Activated naive CD4-positive, alpha-beta T cell treated with anti-CD3 and anti-CD28 coated beads for 36 hours (primary cell): ENCODE measurements at regions not wholly inside any gene's neighbourhood (a gene's known extent, or its start where the extent isn't known, plus 50 kb on each side); places are given as distances from the start of the nearest gene placed in this dataset.
"Not testable (repeated sequence)": the region's sequence is repeated elsewhere in the genome, so short reads cannot be mapped to it uniquely, and the experiment has no call there.

Source experiments
- CTCF ChIA-PET: fragments of 350-600 bp; sonication (Branson Sonifier 250); formaldehyde crosslinking; loops from one replicate; lab custom pipeline; 2021; ENCODE audit warnings: antibody characterized with exemption; lab: Charles Lee
- DNase-seq: peaks from one replicate; pipeline ENCODE4 v3.0.0-alpha.2; 2020
- H3K27ac Mint-ChIP-seq: one replicate; pipeline ENCODE4 v1.8.0; 2021; ENCODE audit warnings: mild to moderate bottlenecking, mixed read lengths
- H3K27me3 Mint-ChIP-seq: one replicate; pipeline ENCODE4 v1.8.0; 2021; ENCODE audit warnings: low read depth, mixed read lengths
- H3K36me3 Mint-ChIP-seq: one replicate; pipeline ENCODE4 v1.8.0; 2021; ENCODE audit warnings: low read depth, mixed read lengths
- H3K4me1 Mint-ChIP-seq: one replicate; pipeline ENCODE4 v1.8.0; 2021; ENCODE audit warnings: low read depth, mixed read lengths
- H3K4me3 Mint-ChIP-seq: one replicate; pipeline ENCODE4 v1.8.0; 2021; ENCODE audit warnings: mild to moderate bottlenecking, moderate library complexity, mixed read lengths
- H3K9me3 Mint-ChIP-seq: one replicate; pipeline ENCODE4 v1.8.0; 2021; ENCODE audit warnings: mixed read lengths
- intact Hi-C: fragments of 100-400 bp; cut with micrococcal nuclease; formaldehyde crosslinking; loops from one replicate; pipeline ENCODE4 v1.15.1; 2023

- CTCF ChIA-PET = no interaction called here
- no peak overlapping the region for H3K27ac Mint-ChIP-seq
- H3K27me3 Mint-ChIP-seq = no peaks in the 10 kb centered on the region
- no peak for DNase-seq
- peaks cover 17% of the 10 kb centered on the region for H3K9me3 Mint-ChIP-seq
- H3K36me3 Mint-ChIP-seq = peaks cover 3% of the 10 kb centered on the region
- no peak overlapping the region for H3K4me3 Mint-ChIP-seq
- intact Hi-C loops = no loop called here
- H3K4me1 Mint-ChIP-seq = no peaks in the 10 kb centered on the region
Measured at GRCh38 chr4:124459196-124459940, 253.2 kb downstream of the ANKRD50 start.

DNA sequence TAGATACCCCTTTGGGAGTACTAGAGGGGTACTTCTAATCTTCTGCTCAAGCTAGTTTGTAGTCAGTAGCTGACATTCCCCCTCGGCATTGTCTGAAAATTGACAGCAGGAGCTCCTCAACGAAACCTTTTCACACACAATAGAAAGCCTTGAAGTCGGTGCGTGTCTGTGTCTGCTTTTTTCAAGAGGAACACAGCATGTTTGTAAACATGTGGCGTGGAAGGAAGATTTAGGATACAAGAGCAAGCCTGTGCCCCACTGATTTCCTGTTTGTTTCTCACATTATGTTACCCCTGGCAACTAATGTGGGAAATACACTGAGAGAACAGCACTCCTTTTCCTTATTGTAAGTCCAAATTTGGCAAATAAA lies 252.6 kb downstream of the ANKRD50 start:
- peaks cover 3% of the 10 kb centered on the region for H3K36me3 Mint-ChIP-seq
- DNase-seq = no peak
- H3K4me1 Mint-ChIP-seq = no peaks in the 10 kb centered on the region
- H3K4me3 Mint-ChIP-seq = no peak overlapping the region
- intact Hi-C loops = no loop called here
- CTCF ChIA-PET = no interaction called here
- peaks cover 17% of the 10 kb centered on the region for H3K9me3 Mint-ChIP-seq
- H3K27me3 Mint-ChIP-seq = no peaks in the 10 kb centered on the region
- no peak overlapping the region for H3K27ac Mint-ChIP-seq

DNA sequence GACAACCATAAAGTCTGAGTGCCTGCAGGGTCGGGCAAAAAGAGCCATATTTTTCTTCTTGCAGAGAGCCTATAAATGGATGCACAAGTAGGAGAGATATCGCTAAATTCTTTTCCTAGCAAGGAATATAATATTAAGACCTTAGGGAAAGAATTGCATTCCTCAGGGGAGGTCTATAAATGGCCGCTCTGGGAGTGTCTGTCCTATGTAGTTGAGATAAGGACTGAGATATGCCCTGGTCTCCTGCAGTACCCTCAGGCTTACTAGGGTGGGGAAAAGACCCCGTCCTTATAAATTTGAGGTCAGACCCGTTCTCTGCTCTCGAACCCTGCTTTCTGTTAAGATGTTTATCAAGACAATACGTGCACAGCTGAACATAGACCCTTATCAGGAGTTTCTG lies 250.9 kb downstream of the ANKRD50 start:
- CTCF ChIA-PET, H3K4me1 Mint-ChIP-seq: not testable (repeated sequence)

GRCh38 chr4:124462954-124463828 lies 249.3 kb downstream of the ANKRD50 start:
- H3K4me3 Mint-ChIP-seq = no peak overlapping the region
- peaks cover 17% of the 10 kb centered on the region for H3K9me3 Mint-ChIP-seq
- H3K27ac Mint-ChIP-seq = no peak overlapping the region
- CTCF ChIA-PET = no interaction called here
- no peak for DNase-seq
- intact Hi-C loops = no loop called here
- no peaks in the 10 kb centered on the region for H3K27me3 Mint-ChIP-seq
- peaks cover 3% of the 10 kb centered on the region for H3K36me3 Mint-ChIP-seq
- H3K4me1 Mint-ChIP-seq = no peaks in the 10 kb centered on the region

More for the DNA sequence above, 250.9 kb downstream of the ANKRD50 start:
- intact Hi-C loops, H3K27me3 Mint-ChIP-seq, H3K36me3 Mint-ChIP-seq, H3K4me3 Mint-ChIP-seq, H3K27ac Mint-ChIP-seq: not testable (repeated sequence)
- peak; percentile 5 for DNase-seq
- H3K9me3 Mint-ChIP-seq = peaks cover 17% of the 10 kb centered on the region

- CTCF ChIA-PET = no interaction called here
- Mint-ChIP-seq H3K4me1 (no peaks in the 10 kb centered on the region), H3K36me3 (peaks cover 3% of the 10 kb centered on the region), H3K9me3 (peaks cover 17% of the 10 kb centered on the region), H3K27ac (no peak overlapping the region), H3K4me3 (no peak overlapping the region), H3K27me3 (no peaks in the 10 kb centered on the region)
- no peak for DNase-seq
- intact Hi-C loops = no loop called here
Measured at GRCh38 chr4:124464836-124465235, 247.7 kb downstream of the ANKRD50 start.

- intact Hi-C loops = no loop called here
- Mint-ChIP-seq H3K4me1 (no peaks in the 10 kb centered on the region), H3K9me3 (peaks cover 3% of the 10 kb centered on the region), H3K27ac (no peak overlapping the region), H3K4me3 (no peak overlapping the region), H3K36me3 (no peaks in the 10 kb centered on the region), H3K27me3 (no peaks in the 10 kb centered on the region)
- CTCF ChIA-PET = no interaction called here
- DNase-seq = no peak
Measured at GRCh38 chr4:124468360-124468759, 244.2 kb downstream of the ANKRD50 start.

- no peaks in the 10 kb centered on the region for H3K4me1 Mint-ChIP-seq
- peaks cover 3% of the 10 kb centered on the region for H3K9me3 Mint-ChIP-seq
- H3K27me3 Mint-ChIP-seq = no peaks in the 10 kb centered on the region
- no peak overlapping the region for H3K4me3 Mint-ChIP-seq
- H3K27ac Mint-ChIP-seq = no peak overlapping the region
- intact Hi-C loops = no loop called here
- no peaks in the 10 kb centered on the region for H3K36me3 Mint-ChIP-seq
- no peak for DNase-seq
- CTCF ChIA-PET = no interaction called here
Measured at GRCh38 chr4:124469981-124470380, 242.6 kb downstream of the ANKRD50 start.

DNA sequence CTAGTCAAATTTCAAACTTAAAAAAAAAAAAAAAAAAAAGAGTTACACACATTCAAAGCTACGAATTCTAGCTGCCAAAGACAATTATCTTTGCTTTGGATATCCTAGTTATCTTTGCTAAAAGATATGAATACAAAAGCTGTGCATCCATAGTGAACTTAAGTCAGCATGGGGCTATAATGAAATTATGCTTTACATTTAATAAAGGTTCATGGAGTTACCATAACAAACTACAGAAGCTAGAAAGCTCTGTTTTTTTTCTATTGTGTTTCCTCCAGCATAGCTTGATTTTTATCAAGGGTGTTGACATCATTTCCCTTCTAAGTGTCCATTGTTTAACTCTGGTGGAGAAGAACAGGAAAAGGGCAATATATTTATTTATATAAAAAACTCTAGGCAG lies 234.1 kb downstream of the ANKRD50 start:
- Mint-ChIP-seq H3K36me3 (no peaks in the 10 kb centered on the region), H3K4me1 (no peaks in the 10 kb centered on the region), H3K9me3 (no peaks in the 10 kb centered on the region), H3K4me3 (no peak overlapping the region), H3K27ac (no peak overlapping the region), H3K27me3 (no peaks in the 10 kb centered on the region)
- intact Hi-C loops = no loop called here
- DNase-seq = no peak
- CTCF ChIA-PET = no interaction called here

DNA sequence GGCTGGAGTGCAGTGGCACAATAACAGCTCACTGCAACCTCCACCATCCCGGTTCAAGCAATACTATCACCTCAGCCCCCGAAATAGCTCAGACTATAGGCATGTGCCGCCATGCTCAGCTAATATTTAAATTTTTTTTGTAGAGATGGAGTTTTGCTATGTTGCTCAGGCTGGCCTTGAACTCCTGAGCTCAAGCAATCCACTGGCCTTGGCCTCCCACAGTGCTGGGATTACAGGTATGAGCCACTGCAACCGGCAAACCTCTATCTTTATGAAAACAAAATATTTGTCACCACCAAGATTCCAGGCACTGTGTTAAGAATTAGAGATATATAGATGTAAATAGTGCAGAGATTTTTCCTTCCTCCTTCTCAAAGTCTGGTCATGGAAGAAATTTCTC lies 232.5 kb downstream of the ANKRD50 start:
- DNase-seq = no peak
- Mint-ChIP-seq H3K4me3 (no peak overlapping the region), H3K36me3 (no peaks in the 10 kb centered on the region), H3K27ac (no peak overlapping the region), H3K4me1 (no peaks in the 10 kb centered on the region), H3K27me3 (no peaks in the 10 kb centered on the region), H3K9me3 (no peaks in the 10 kb centered on the region)
- intact Hi-C loops = no loop called here
- CTCF ChIA-PET = no interaction called here

DNA sequence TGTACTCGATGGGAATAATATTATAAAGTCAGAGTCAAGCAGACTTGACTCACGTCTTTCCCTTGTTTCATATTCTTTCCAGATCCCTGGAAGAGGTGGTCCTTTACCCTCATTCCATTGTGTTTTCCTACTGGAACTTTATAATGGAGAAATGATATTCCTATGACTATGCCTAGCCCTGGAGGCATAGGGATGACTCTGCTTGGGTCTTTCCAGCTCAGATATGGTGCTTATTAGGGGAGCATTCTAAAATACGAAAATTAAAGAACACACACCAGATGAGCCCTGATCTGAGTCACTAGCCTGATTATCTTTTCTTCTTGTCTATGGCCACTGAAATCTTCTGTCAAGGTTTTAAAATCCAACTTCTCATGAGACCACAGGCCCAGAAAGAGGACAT lies 231.4 kb downstream of the ANKRD50 start:
- no peak for DNase-seq
- Mint-ChIP-seq H3K36me3 (no peaks in the 10 kb centered on the region), H3K4me1 (no peaks in the 10 kb centered on the region), H3K27ac (no peak overlapping the region), H3K27me3 (no peaks in the 10 kb centered on the region), H3K9me3 (no peaks in the 10 kb centered on the region), H3K4me3 (no peak overlapping the region)
- intact Hi-C loops = no loop called here
- CTCF ChIA-PET = no interaction called here

GRCh38 chr4:124483048-124483906 lies 229.3 kb downstream of the ANKRD50 start:
- H3K9me3 Mint-ChIP-seq = no peaks in the 10 kb centered on the region
- H3K27ac Mint-ChIP-seq = no peak overlapping the region
- H3K4me1 Mint-ChIP-seq = no peaks in the 10 kb centered on the region
- no peaks in the 10 kb centered on the region for H3K27me3 Mint-ChIP-seq
- DNase-seq = no peak
- intact Hi-C loops = no loop called here
- CTCF ChIA-PET = no interaction called here
- H3K36me3 Mint-ChIP-seq = no peaks in the 10 kb centered on the region
- H3K4me3 Mint-ChIP-seq = no peak overlapping the region

DNA sequence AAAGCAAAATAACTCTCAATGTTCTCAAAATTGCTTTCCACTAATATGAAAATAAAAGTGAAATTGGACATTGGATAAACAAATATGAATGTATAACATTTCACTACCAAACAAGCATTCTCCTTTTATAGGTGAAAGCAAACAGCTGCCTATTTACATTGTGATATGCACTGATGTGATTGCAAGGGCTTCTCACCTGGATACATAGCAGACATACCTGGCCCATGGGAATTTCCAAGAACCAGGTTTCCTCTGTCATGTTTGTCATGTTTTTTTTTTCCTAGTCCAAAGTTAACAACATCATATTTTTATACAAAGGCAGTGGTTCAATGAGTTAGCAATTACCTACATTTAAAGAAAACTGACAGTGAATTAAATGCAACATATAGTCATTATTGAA lies 228.5 kb downstream of the ANKRD50 start:
- no peak overlapping the region for H3K27ac Mint-ChIP-seq
- no peaks in the 10 kb centered on the region for H3K4me1 Mint-ChIP-seq
- no peak overlapping the region for H3K4me3 Mint-ChIP-seq
- no peak for DNase-seq
- no peaks in the 10 kb centered on the region for H3K27me3 Mint-ChIP-seq
- CTCF ChIA-PET = no interaction called here
- H3K36me3 Mint-ChIP-seq = no peaks in the 10 kb centered on the region
- H3K9me3 Mint-ChIP-seq = no peaks in the 10 kb centered on the region
- intact Hi-C loops = no loop called here
